HEK293 (cell line): ENCODE measurements at regions not wholly inside any gene's neighbourhood (a gene's known extent, or its start where the extent isn't known, plus 50 kb on each side); places are given as distances from the start of the nearest gene placed in this dataset.

Experiments
- CTCF ChIA-PET: fragments of 350-600 bp; formaldehyde crosslinking; extraction: SDS; loops from one replicate; lab custom pipeline; 2021; ENCODE audit warnings: antibody characterized with exemption; lab: Yijun Ruan, JAX
- POLR2A ChIA-PET: fragments of 300-600 bp; formaldehyde crosslinking; extraction: SDS; loops from one replicate; lab custom pipeline; 2020; ENCODE audit warnings: antibody characterized with exemption, inconsistent platforms; lab: Yijun Ruan, JAX
- H3K27ac ChIP-seq: fragments of 200-500 bp; sonication (Bioruptor generic); 2 replicates; pipeline ENCODE4 v1.5.1; 2014; ENCODE audit warnings: low read depth, low read length, control low read depth, inconsistent platforms; ENCODE audit errors: extremely low read depth
- H3K36me3 ChIP-seq, 2 experiments: fragments of 200-500 bp in 1 of 2; sonication (Bioruptor generic) in 1 of 2; 1 replicate in 1 of 2; 2 replicates in 1 of 2; pipeline ENCODE4 v1.5.1; 2014 to 2017; ENCODE audit warnings: inconsistent platforms in 2 of 2, low read length in 2 of 2; ENCODE audit not compliant: control insufficient read depth in 2 of 2, insufficient read depth in 1 of 2
- H3K4me1 ChIP-seq: fragments of 200-500 bp; sonication (Bioruptor generic); 2 replicates; pipeline ENCODE4 v1.5.1; 2014; ENCODE audit warnings: mild to moderate bottlenecking, low read length, inconsistent platforms; ENCODE audit not compliant: control insufficient read depth, insufficient read depth
- H3K4me3 ChIP-seq: 2 replicates; pipeline ENCODE4 v1.5.1; 2011; ENCODE audit warnings: low read depth, mild to moderate bottlenecking, control low read depth, low read length, moderate library complexity
- H3K9me3 ChIP-seq: fragments of 200-500 bp; sonication (Bioruptor generic); 2 replicates; pipeline ENCODE4 v1.5.1; 2014; ENCODE audit warnings: low read depth, low read length, inconsistent platforms; ENCODE audit not compliant: control insufficient read depth, insufficient read depth
- BCL11B ChIP-seq: fragments of 450-650 bp; formaldehyde crosslinking; IDR thresholded peaks from 2 replicates; pipeline ENCODE4 v1.5.1; 2016; ENCODE audit warnings: low read depth, missing biosample characterization, missing genetic modification characterization
- HOXA7 ChIP-seq: sonication (generic); formaldehyde crosslinking; IDR thresholded peaks from 2 replicates; pipeline ENCODE4 v1.8.1; 2022; ENCODE audit warnings: missing genetic modification reagents, borderline replicate concordance
- IKZF3 ChIP-seq: fragments of 450-650 bp; IDR thresholded peaks from 2 replicates; pipeline ENCODE4 v1.5.0; 2018; ENCODE audit warnings: missing biosample characterization, mild to moderate bottlenecking, missing genetic modification characterization, moderate library complexity
- KLF7 ChIP-seq: fragments of 450-650 bp; formaldehyde crosslinking; IDR thresholded peaks from 2 replicates; pipeline ENCODE4 v1.5.1; 2016; ENCODE audit warnings: missing biosample characterization, missing genetic modification characterization, borderline replicate concordance
- MEIS1 ChIP-seq: sonication (generic); formaldehyde crosslinking; IDR thresholded peaks from 2 replicates; pipeline ENCODE4 v1.8.1; 2022; ENCODE audit warnings: missing genetic modification reagents, mild to moderate bottlenecking, borderline replicate concordance
- MZF1 ChIP-seq: fragments of 450-650 bp; formaldehyde crosslinking; IDR thresholded peaks from 2 replicates; pipeline ENCODE4 v1.5.1; 2017; ENCODE audit warnings: missing biosample characterization, missing genetic modification characterization, borderline replicate concordance
- SCRT2 ChIP-seq: fragments of 450-650 bp; formaldehyde crosslinking; IDR thresholded peaks from 2 replicates; pipeline ENCODE4 v1.5.1; 2016; ENCODE audit warnings: missing biosample characterization, missing genetic modification characterization
- ZFP3 ChIP-seq: fragments of 450-650 bp; formaldehyde crosslinking; IDR thresholded peaks from 2 replicates; pipeline ENCODE4 v1.5.1; 2016; ENCODE audit warnings: low read depth, missing biosample characterization, missing genetic modification characterization
- ZNF132 ChIP-seq: fragments of 450-650 bp; formaldehyde crosslinking; IDR thresholded peaks from 2 replicates; pipeline ENCODE4 v1.5.1; 2017; ENCODE audit warnings: missing biosample characterization, missing genetic modification characterization, borderline replicate concordance
- ZNF133 ChIP-seq: fragments of 450-650 bp; formaldehyde crosslinking; IDR thresholded peaks from 2 replicates; pipeline ENCODE4 v1.5.1; 2016; ENCODE audit warnings: missing biosample characterization, missing genetic modification characterization
- ZNF140 ChIP-seq: fragments of 450-650 bp; formaldehyde crosslinking; IDR thresholded peaks from 2 replicates; pipeline ENCODE4 v1.5.1; 2016; ENCODE audit warnings: missing biosample characterization, missing genetic modification characterization
- ZNF174 ChIP-seq: fragments of 450-650 bp; formaldehyde crosslinking; IDR thresholded peaks from 2 replicates; pipeline ENCODE4 v1.5.0; 2017; ENCODE audit warnings: missing biosample characterization, mild to moderate bottlenecking, missing genetic modification characterization
- ZNF18 ChIP-seq: fragments of 450-650 bp; formaldehyde crosslinking; IDR thresholded peaks from 2 replicates; pipeline ENCODE4 v1.5.1; 2016; ENCODE audit warnings: missing biosample characterization, missing genetic modification characterization
- ZNF211 ChIP-seq: fragments of 450-650 bp; formaldehyde crosslinking; IDR thresholded peaks from 2 replicates; pipeline ENCODE4 v1.5.1; 2016; ENCODE audit warnings: low read depth, missing biosample characterization, missing genetic modification characterization
- ZNF24 ChIP-seq: fragments of 450-650 bp; formaldehyde crosslinking; IDR thresholded peaks from 2 replicates; pipeline ENCODE4 v1.5.1; 2016; ENCODE audit warnings: missing biosample characterization, missing genetic modification characterization
- ZNF274 ChIP-seq, 2 experiments: fragments of 200-500 bp in 1 of 2; fragments of 450-650 bp in 1 of 2; sonication (Bioruptor generic) in 1 of 2; formaldehyde crosslinking in 1 of 2; IDR thresholded peaks; 2 replicates each; pipeline versions ENCODE4 v1.5.1 to v1.6.1; 2014 to 2016; ENCODE audit warnings: borderline replicate concordance in 1 of 2, inconsistent platforms in 1 of 2, low read length in 1 of 2, missing biosample characterization in 1 of 2, missing genetic modification characterization in 1 of 2
- ZNF324 ChIP-seq: fragments of 450-650 bp; formaldehyde crosslinking; IDR thresholded peaks from 2 replicates; pipeline ENCODE4 v1.5.1; 2016; ENCODE audit warnings: missing biosample characterization, missing genetic modification characterization
- ZNF426 ChIP-seq: fragments of 450-650 bp; formaldehyde crosslinking; IDR thresholded peaks from 2 replicates; pipeline ENCODE4 v1.5.1; 2017; ENCODE audit warnings: missing biosample characterization, missing genetic modification characterization, mild to moderate bottlenecking, inconsistent platforms, moderate library complexity
- ZNF521 ChIP-seq: fragments of 450-650 bp; formaldehyde crosslinking; IDR thresholded peaks from 2 replicates; pipeline ENCODE4 v1.5.1; 2017; ENCODE audit warnings: missing biosample characterization, mild to moderate bottlenecking, missing genetic modification characterization
- ZNF544 ChIP-seq: fragments of 450-650 bp; formaldehyde crosslinking; IDR thresholded peaks from 2 replicates; pipeline ENCODE4 v1.5.0; 2017; ENCODE audit warnings: missing biosample characterization, missing genetic modification characterization
- ZNF596 ChIP-seq: fragments of 450-650 bp; IDR thresholded peaks from 2 replicates; pipeline ENCODE4 v1.5.0; 2018; ENCODE audit warnings: missing biosample characterization, mild to moderate bottlenecking, missing genetic modification characterization, moderate library complexity
- ZNF624 ChIP-seq: fragments of 450-650 bp; formaldehyde crosslinking; IDR thresholded peaks from 2 replicates; pipeline ENCODE4 v1.5.1; 2017; ENCODE audit warnings: missing biosample characterization, missing genetic modification characterization
- ZNF629 ChIP-seq: fragments of 450-650 bp; formaldehyde crosslinking; IDR thresholded peaks from 2 replicates; pipeline ENCODE4 v1.5.1; 2017; ENCODE audit warnings: missing biosample characterization, missing genetic modification characterization
- ZNF658 ChIP-seq: fragments of 450-650 bp; formaldehyde crosslinking; IDR thresholded peaks from 2 replicates; pipeline ENCODE4; 2016; ENCODE audit warnings: missing biosample characterization, missing genetic modification characterization
- ZNF664 ChIP-seq: fragments of 450-650 bp; formaldehyde crosslinking; IDR thresholded peaks from 2 replicates; pipeline ENCODE4 v1.5.1; 2016; ENCODE audit warnings: missing biosample characterization, missing genetic modification characterization
- ZNF701 ChIP-seq: fragments of 450-650 bp; formaldehyde crosslinking; IDR thresholded peaks from 2 replicates; pipeline ENCODE4 v1.5.1; 2016; ENCODE audit warnings: missing biosample characterization, missing genetic modification characterization
- ZNF791 ChIP-seq: fragments of 450-650 bp; formaldehyde crosslinking; IDR thresholded peaks from 2 replicates; pipeline ENCODE4 v1.5.1; 2016; ENCODE audit warnings: missing biosample characterization, missing genetic modification characterization
- ZSCAN30 ChIP-seq: fragments of 450-650 bp; IDR thresholded peaks from 2 replicates; pipeline ENCODE4 v1.5.1; 2018; ENCODE audit warnings: missing biosample characterization, mild to moderate bottlenecking, missing genetic modification characterization, moderate library complexity
- TF ChIP-seq, protein P1 (sequence below): fragments of 450-650 bp; formaldehyde crosslinking; IDR thresholded peaks from 2 replicates; pipeline ENCODE4 v1.5.1; 2016; ENCODE audit warnings: missing biosample characterization, missing genetic modification characterization
- TF ChIP-seq, protein P2 (sequence below): fragments of 450-650 bp; formaldehyde crosslinking; IDR thresholded peaks from 2 replicates; pipeline ENCODE4 v1.5.1; 2016; ENCODE audit warnings: missing biosample characterization, missing genetic modification characterization

- TF ChIP-seq, protein P1, sequence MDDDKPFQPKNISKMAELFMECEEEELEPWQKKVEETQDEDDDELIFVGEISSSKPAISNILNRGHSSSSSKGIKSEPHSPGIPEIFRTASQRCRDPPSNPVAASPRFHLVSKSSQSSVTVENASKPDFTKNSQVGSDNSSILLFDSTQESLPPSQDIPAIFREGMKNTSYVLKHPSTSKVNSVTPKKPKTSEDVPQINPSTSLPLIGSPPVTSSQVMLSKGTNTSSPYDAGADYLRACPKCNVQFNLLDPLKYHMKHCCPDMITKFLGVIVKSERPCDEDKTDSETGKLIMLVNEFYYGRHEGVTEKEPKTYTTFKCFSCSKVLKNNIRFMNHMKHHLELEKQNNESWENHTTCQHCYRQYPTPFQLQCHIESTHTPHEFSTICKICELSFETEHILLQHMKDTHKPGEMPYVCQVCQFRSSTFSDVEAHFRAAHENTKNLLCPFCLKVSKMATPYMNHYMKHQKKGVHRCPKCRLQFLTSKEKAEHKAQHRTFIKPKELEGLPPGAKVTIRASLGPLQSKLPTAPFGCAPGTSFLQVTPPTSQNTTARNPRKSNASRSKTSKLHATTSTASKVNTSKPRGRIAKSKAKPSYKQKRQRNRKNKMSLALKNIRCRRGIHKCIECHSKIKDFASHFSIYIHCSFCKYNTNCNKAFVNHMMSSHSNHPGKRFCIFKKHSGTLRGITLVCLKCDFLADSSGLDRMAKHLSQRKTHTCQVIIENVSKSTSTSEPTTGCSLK, result no peak
- no peak for TF ChIP-seq ZNF140 (tag by site-specific recombination)
- TF ChIP-seq ZNF132, result no peak
- no peak for TF ChIP-seq ZNF24 (tag by site-specific recombination)
Observed at GRCh38 chr17:73960469-73960868, 243.0 kb upstream of the RPL38 start (continued).

- Histone ChIP-seq H3K36me3 (no peaks in the 10 kb centered on the region), H3K9me3 (no peaks in the 10 kb centered on the region), H3K4me1 (no peaks in the 10 kb centered on the region), H3K4me3 (no peak overlapping the region)
- POLR2A ChIA-PET, result no interaction called here
- TF ChIP-seq ZNF664 (tag by site-specific recombination), result no peak
- TF ChIP-seq ZNF658, result no peak
- no peak for TF ChIP-seq ZNF426 (tag by site-specific recombination)
- TF ChIP-seq ZNF521 (tag by site-specific recombination), result no peak
- TF ChIP-seq MEIS1 (CRISPR knock-in tag), result no peak
- TF ChIP-seq MZF1 (tag by site-specific recombination), result no peak
- TF ChIP-seq ZNF133 (tag by site-specific recombination), result no peak
- no peak for TF ChIP-seq ZNF624 (tag by site-specific recombination)
- TF ChIP-seq SCRT2 (tag by site-specific recombination), result no peak
- TF ChIP-seq ZNF629, result no peak
- no peak for TF ChIP-seq ZNF18 (tag by site-specific recombination)
- TF ChIP-seq, all 188 proteins: peak for 0
- H3K27ac ChIP-seq, result no peak overlapping the region
- CTCF ChIA-PET, result no interaction called here
Observed at GRCh38 chr17:73962308-73962707, 241.2 kb upstream of the RPL38 start.

- POLR2A ChIA-PET, result no interaction called here
- CTCF ChIA-PET, result interaction anchor here (0.6 to 1.8 kb wide), 4 partner anchors 10 to 277 kb away, joined by 3 to 10 read pairs (median 4); no protein-coding TSS in a partner anchor
- no peaks in the 10 kb centered on the region for H3K4me1 ChIP-seq
- H3K9me3 ChIP-seq, result no peaks in the 10 kb centered on the region
- H3K4me3 ChIP-seq, result no peak overlapping the region
- H3K36me3 ChIP-seq, result no peaks in the 10 kb centered on the region
- no peak overlapping the region for H3K27ac ChIP-seq
- no peak for TF ChIP-seq ZNF596
- TF ChIP-seq ZFP3 (tag by site-specific recombination), result no peak
- TF ChIP-seq KLF7, result no peak
- TF ChIP-seq IKZF3 (tag by site-specific recombination), result no peak
- TF ChIP-seq ZNF544, result no peak
- no peak for TF ChIP-seq ZSCAN30 (tag by site-specific recombination)
- TF ChIP-seq, protein P2, sequence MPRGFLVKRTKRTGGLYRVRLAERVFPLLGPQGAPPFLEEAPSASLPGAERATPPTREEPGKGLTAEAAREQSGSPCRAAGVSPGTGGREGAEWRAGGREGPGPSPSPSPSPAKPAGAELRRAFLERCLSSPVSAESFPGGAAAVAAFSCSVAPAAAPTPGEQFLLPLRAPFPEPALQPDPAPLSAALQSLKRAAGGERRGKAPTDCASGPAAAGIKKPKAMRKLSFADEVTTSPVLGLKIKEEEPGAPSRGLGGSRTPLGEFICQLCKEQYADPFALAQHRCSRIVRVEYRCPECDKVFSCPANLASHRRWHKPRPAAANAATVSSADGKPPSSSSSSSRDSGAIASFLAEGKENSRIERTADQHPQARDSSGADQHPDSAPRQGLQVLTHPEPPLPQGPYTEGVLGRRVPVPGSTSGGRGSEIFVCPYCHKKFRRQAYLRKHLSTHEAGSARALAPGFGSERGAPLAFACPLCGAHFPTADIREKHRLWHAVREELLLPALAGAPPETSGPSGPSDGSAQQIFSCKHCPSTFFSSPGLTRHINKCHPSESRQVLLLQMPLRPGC (tag by site-specific recombination), result no peak
- no peak for TF ChIP-seq ZNF791
- no peak for TF ChIP-seq ZNF324
- TF ChIP-seq ZNF701 (tag by site-specific recombination), result no peak
- TF ChIP-seq HOXA7 (CRISPR knock-in tag), result no peak
- no peak for TF ChIP-seq BCL11B (tag by site-specific recombination)
- TF ChIP-seq ZNF274 (IDR thresholded peaks at IDR 0.05; ENCODE audit: low read length), result no peak
- TF ChIP-seq ZNF274 (tag by site-specific recombination; IDR thresholded peaks at IDR 0.05; ENCODE audit: borderline replicate concordance), result no peak
- TF ChIP-seq ZNF211, result no peak
- TF ChIP-seq MEIS1 (CRISPR knock-in tag), result no peak
- TF ChIP-seq ZNF174 (tag by site-specific recombination), result no peak
Observed at GRCh38 chr17:73968680-73969079, 234.8 kb upstream of the RPL38 start.
